Left lobe of liver (tissue), 2 donors: ENCODE measurements at regions not wholly inside any gene's neighbourhood (a gene's known extent, or its start where the extent isn't known, plus 50 kb on each side); places are given as distances from the start of the nearest gene placed in this dataset.
"Not testable (repeated sequence)": the region's sequence is repeated elsewhere in the genome, so short reads cannot be mapped to it uniquely, and the experiment has no call there.

ENCODE experiments used
- ATAC-seq: fragments of 200-7000 bp; cut with Tn5 transposase; one replicate; pipeline ENCODE4 v1.9.1; 2020; ENCODE audit warnings: mild to moderate bottlenecking, moderate library complexity
- DNase-seq: peaks from one replicate; pipeline ENCODE4 v3.0.0-alpha.2; 2020; ENCODE audit warnings: low spot score
- donor health status: DM: no; HTN: no; CAD: no; lungs with moderate emphysema.
- donor health status: DM: no; HTN: yes; CAD: no.

DNA sequence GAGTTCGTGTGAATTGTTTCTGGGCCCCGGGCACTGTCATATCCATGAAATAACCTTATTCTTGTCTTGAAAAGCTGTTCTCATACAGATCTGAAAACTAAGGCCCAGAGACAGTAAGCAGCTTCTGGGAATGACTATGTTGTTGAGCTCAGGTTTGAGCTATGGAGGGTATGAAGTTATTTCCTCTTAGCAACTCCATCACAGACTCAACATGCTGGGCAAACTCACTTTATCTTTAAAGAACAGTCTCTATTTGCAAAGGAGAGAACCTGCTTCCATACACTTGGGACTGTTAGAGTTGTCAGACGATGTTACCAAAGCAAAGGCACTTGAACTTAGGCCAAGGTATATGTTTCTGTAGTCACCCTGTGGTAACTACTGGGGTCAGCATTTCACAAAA, 90.0 kb downstream of the GPR88 start:
- ATAC-seq: no peak
- DNase-seq: no peak

DNA sequence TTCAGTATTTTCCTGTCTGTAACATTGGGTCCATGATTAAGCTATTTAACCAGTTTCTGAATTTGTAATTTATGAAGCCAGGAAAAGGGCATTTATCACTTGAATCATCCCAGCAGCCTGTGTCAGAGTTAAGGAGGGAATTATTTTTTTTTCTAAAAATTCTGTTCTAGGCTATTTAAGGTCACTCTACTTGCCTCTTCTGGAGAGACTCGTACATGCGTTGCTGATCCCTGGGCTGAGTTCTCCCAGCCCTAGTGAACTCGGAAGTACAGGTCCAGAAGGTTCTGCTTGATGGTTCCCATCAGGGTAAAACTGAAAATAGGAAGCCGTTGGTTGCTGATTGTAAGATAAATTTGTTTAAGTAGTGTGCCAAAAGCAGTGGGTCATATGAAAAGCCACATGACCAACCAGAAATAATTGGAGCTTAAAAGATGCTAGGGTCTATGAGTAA, 90.7 kb downstream of the GPR88 start:
- peak; percentile 52 for ATAC-seq
- no peak for DNase-seq

DNA sequence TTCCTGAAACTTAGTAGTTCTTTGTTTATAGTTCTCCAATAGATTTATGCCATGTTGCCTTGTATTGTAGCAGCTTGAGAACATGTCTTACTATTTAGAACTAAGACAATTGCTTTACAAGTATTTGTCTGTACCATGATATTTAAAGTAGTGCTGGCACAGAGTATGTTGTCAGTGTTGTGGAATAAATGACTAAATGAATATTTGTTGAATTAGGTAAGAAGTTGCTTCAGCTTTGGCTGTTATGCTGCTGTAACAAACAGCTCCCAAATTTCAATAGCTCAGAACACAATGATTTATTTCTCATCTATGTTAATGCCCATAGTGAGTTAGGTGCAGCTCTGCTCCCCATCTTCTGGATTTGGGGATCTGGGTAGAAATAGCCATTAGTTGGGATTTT, 90.2 kb upstream of the VCAM1 start:
- no peak for DNase-seq
- no peak for ATAC-seq

DNA sequence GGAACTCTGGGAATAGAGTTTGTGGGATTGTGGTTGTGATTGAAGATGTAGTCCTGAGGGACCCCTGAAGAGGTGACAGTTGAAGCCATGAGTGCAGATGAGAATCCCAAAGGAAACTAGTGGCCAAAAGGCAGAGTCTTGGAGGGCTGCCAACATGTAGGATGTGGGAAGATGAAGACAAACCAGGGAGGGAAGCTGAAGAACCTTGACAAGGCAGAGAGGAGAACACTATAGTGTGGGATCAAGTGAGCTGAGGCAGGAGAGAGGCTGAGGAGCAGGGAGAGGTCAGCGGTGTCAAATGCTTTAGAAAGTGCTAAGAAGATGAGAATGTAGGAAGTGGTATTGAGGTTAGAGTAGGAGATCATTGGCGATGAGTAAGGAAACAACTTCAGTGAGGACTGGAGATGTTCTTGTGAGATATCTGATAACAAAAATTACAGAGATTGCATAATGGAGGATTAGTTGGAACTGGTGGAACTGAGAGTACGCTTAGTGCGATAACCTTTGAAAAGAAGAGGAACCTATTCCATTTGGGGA, 88.5 kb upstream of the VCAM1 start:
- ATAC-seq (no peak), DNase-seq (no peak)

DNA sequence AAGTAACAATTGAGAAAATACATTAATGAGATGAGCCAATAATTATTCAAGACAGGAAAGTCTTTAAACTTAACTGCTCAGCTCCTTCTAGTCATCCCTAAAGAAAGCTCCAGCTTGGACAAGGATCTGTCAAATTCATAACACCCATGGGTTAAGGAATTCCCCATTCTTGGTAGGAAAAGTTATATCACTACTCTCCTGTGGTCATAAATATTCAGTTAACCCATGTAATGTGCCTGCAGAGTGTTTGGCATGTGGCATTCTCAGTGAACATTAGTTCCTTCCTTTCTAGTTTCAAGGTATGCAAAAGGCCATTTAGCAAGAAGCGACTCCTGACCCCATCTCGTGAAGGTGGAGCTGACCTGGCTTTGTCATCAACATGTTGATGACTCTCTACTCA, 76.7 kb upstream of the VCAM1 start:
- DNase-seq: no peak
- ATAC-seq: no peak

DNA sequence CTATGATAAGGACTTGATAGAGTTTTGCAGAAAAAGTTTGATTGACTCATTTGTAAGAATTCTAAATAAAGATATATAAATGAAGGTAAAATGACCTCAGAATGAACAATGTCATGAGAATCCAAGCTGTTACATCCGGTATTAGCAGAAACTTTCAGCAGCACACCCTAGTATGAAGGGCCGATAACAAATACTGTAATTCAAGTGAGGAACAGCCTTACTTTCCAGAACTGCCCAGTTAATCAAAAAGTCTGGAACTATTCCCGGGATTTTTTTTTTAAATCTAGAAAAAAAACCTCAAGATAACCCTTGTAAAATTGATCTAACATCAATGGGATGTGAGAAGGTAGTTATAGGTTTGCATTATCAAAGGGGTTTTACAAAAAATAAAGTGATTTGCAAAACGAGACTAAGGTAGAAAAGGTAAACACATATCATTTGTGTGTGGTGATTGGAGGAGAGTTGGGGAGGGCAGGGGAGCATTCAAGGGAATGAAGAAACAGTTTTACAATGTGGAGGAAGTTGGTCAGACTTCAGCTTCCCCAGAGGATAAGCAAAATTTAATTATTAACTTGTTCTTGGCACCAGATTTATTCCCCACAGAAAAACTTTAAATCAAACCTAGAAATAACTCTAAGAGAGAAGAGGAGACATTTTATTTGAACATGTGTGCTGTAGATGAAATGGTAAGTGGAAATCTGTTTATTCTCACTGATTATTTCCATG, 75.9 kb upstream of the VCAM1 start:
- ATAC-seq (peak; percentile 96), DNase-seq (no peak)

DNA sequence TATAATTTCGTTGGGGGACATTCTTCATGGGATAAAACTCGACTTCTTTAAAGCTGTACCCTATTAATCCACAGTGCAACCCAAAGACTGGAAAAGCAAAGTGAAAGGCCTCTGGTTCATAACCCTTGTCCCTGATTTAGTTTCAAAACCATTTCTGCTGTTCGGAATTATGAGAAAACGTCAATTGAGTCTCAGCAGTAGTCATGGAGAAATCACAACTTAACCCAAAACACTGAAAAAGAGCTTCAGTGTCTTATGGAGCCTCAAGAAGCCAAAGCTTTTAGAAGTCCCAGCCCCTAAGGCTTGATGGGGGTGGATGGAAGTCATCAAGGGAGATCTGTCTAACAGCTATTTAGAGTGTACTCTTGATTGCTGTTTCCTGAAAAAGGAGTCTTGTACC, 73.5 kb upstream of the VCAM1 start:
- DNase-seq: no peak
- no peak for ATAC-seq

DNA sequence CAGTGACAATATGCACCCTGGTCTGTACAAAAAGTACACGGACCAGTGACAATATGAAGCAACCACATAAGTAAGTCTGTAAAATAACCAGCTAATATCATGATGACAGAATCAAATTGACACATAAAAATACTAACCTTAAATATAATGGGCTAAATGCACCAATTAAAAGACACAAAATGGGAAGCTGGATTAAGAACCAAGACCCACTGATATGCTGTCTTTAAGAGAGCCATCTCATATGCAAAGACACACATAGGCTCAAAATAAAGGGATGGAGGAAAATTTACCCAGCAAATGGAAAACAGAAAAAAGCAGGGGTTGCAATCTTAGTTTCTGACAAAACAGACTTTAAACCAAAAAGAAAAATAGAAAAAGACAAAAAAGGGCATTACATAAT, 70.4 kb upstream of the VCAM1 start:
- ATAC-seq: no peak
- no peak for DNase-seq

DNA sequence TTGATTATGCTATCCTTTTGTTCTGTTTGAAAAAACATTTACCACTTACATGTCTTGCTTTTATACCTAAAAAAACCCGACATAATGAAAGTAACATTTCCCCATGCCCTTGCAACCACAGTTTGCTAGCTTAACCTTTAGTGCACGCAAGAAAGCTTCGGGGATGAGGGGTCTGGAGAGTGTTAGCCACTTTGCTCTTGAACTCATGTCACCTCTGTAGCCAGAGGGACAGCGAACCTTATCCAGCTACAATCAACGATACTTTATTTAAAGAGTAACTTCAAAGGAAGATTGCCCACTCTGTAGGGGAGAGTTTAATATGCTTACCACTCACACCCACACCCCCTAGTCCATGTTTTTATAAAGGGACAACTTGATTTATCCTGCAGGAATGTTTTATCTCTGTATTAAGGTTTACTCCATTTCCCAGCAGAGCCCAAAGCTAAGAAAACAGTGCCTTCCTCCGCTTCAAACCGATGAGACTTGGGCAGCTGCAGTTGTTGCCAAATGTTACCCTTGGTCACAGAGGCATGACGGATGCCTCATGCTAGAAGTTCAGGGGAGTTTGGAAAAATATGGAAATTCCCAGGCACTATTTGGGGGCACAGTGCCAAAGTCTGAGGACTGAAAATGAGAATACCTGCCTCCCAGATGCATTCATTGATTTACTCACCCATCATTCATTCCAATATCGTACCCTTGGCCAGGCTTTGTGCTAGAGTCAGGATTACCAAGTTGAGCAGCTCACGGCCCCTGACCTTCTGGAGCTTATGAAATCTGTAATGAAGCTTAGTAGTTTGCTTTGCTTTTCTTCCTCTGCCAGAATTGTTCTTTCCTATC, 61.4 kb upstream of the VCAM1 start:
- DNase-seq (peak; percentile 33), ATAC-seq (peak; percentile 41)

DNA sequence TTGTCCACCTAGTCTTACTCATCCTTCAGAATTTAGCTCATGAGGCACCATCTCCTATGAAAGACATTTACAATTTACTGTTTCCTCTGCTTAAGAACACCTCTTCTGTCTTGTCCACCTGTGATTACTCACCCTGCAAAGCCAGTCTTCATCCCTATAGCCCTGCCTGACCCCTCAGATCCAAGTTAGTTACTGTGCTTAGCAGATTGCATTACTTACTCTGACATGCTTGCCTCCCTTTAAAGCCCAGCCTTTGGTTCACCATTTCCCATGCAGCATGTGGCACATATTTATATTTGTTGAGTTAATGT, 60.9 kb upstream of the VCAM1 start:
- ATAC-seq (no peak), DNase-seq (no peak)

DNA sequence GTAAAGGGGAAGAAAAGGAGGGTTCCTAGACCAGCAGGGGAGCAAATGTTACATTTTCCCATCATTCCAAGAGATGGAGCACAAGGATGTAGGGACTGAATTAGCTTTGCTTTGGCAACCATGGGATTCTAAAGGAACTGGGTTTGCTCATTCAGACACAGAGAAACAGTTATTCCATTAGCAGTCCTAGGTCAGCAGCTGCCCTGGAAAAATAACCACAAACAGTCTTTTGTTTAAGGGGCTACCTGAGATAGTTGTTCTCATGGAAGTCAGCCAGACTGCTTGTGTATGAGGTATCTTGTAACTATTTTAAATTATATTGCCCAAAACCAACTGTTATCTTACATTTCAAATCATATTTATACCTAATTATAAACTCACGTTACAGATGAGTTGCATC, 58.4 kb upstream of the VCAM1 start:
- DNase-seq (no peak), ATAC-seq (no peak)

DNA sequence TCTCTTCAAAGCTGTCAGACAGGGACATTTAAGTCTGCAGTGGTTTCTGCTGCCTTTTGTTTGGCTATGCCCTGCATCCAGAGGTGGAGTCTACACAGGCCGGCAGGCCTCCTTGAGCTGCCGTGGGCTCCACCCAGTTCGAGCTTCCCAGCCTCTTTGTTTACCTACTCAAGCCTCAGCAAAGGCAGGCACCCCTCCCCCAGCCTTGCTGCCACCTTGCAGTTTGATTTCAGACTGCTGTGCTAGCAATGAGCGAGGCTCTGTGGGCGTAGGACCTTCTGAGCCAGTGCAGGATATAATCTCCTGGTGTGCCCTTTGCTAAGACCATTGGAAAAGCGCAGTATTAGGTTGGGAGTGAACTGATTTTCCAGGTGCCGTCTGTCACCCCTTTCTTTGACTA, 51.0 kb upstream of the VCAM1 start:
- ATAC-seq, DNase-seq: not testable (repeated sequence)
